Aorta (tissue), 5 donors: ENCODE measurements at regions not wholly inside any gene's neighbourhood (a gene's known extent, or its start where the extent isn't known, plus 50 kb on each side); places are given as distances from the start of the nearest gene placed in this dataset.

Experiments
- ATAC-seq: fragments of 200-7000 bp; cut with Tn5 transposase; one replicate; pipeline ENCODE4 v1.9.1; 2022; ENCODE audit warnings: moderate library complexity; ENCODE audit not compliant: low FRiP score
- DNase-seq, 2 donors: peaks; one replicate each; pipeline ENCODE4 v3.0.0-alpha.2; 2020
- H3K27ac ChIP-seq, 2 donors: one replicate each; pipeline ENCODE4 v1.5.1; 2013; ENCODE audit warnings: low read length in 2 of 2, mild to moderate bottlenecking in 2 of 2, moderate library complexity in 2 of 2, control low read depth in 1 of 2, inconsistent platforms in 1 of 2, low read depth in 1 of 2
- H3K27me3 ChIP-seq, 2 donors: one replicate each; pipeline ENCODE4 v1.6.1; 2013; ENCODE audit warnings: control low read depth in 1 of 2, low read length in 1 of 2, mild to moderate bottlenecking in 1 of 2, moderate library complexity in 1 of 2; ENCODE audit not compliant: insufficient read depth in 2 of 2, control insufficient read depth in 1 of 2
- H3K36me3 ChIP-seq, 2 donors: one replicate each; pipeline ENCODE4 v1.6.1; 2013; ENCODE audit warnings: control low read depth in 1 of 2, low read length in 1 of 2, mild to moderate bottlenecking in 1 of 2; ENCODE audit not compliant: insufficient read depth in 2 of 2, control insufficient read depth in 1 of 2
- H3K4me1 ChIP-seq, 2 donors: one replicate each; pipeline ENCODE4 v1.6.1; 2013; ENCODE audit warnings: low read length in 2 of 2, control low read depth in 1 of 2, mild to moderate bottlenecking in 1 of 2, moderate library complexity in 1 of 2; ENCODE audit not compliant: insufficient read depth in 2 of 2, control insufficient read depth in 1 of 2
- H3K4me3 ChIP-seq, 2 donors: one replicate each; pipeline ENCODE4 v1.5.1; 2013; ENCODE audit warnings: low read length in 2 of 2, control low read depth in 1 of 2, mild to moderate bottlenecking in 1 of 2
- H3K9me3 ChIP-seq: one replicate; pipeline ENCODE4 v1.6.1; 2013; ENCODE audit warnings: mild to moderate bottlenecking, low read length; ENCODE audit not compliant: control insufficient read depth
- WGBS, 2 donors: extraction: QIAGEN DNeasy Blood & Tissue Kit; methylation state at CpG; one replicate each; pipeline ENCODE4 v1.1.7; 2013; 5-methylcytosine and 5-hydroxymethylcytosine counted together
- intact Hi-C, 2 donors: fragments of 100-400 bp; cut with DNase I; formaldehyde crosslinking; loops; one replicate each; pipeline versions ENCODE4 v1.14.2 to v1.15.0; 2022
- donor health status: healthy with polysubstance abuse.
- donor health status: Bipolar disorder and iron deficiency.
- donor health status: DM: no; HTN: no; CAD: no.
- donor health status: DM: no; HTN: no; CAD: no.
- donor health status: DM: yes; HTN: yes; CAD: no.

DNA sequence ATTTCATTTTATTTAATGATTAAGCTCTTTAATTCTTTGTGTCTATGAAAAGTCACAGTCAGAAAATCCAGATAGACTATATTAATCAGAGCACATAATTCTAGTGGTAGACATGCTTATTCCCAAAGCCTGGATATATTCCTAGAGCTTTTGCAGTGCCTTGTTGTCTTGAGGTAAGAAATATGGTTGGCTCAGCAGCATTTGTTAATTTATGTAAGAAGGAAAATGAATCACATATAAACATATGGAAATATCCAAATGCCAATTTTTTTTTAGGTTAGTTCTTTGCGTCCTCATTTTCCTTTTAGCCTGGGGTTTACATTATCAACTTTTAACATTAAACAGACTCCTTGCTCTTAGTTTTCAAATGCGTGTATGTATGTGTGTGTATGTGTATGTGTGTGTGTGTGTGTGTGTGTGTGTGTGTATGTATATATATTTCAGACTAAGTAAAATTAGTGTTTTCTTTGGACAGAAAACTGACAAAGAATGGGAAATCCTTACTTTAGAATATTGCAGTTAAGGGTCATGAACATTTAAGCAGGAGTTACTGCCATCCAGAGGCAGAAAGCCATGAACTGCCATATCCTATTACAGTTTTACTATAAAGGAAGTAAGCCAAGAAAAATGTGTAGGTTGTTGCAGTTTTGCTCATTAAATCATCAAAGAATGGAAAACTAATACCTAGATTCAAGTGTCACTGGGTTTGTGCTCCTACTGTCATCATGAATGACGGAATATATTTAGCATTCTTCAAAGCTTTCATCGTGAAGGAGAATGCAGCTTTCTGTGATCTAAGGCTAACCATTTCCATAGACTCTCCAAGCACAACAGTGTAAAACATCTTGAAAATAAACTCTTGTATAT is 477.1 kb upstream of the NR5A2 start:
- intact Hi-C loops = no loop called here
- no peak for ATAC-seq
- no peaks in the 10 kb centered on the region for H3K9me3 ChIP-seq
- no peaks in the 10 kb centered on the region for H3K27me3 ChIP-seq
- H3K36me3 ChIP-seq = no peaks in the 10 kb centered on the region
- H3K27ac ChIP-seq = no peak overlapping the region
- 35 to 38% methylated on average over 4 of the region's 4 CpGs for WGBS, 2 donors
- H3K4me3 ChIP-seq = no peak overlapping the region
- H3K4me1 ChIP-seq = no peaks in the 10 kb centered on the region
- no peak for DNase-seq

DNA sequence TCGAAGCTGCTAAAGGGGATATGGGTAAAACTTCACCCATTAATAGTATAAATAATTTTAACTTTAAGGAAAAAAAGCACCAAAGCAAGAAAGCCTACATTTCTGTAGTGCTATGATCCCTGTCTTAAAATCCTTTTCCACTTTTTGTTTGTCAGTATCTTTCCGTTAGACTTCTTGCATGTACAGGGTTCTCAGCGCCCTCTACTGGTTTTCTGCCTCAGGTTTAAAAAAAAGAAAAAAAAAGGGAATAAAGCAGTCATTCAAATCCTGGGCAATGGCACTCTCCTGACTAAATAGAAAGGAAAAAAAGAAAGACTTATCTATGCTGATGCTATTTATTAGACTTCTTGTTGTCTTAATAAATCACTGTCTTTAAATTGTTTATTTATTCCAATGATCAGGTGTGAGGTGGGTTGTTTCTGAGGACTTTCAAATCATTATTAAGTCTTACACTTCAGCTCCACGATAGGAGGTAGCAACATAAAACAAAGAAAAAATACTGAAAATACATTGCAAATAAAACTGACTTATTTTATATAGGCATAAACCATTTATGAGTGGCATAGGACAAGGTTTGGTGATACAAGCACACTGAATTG is 475.4 kb upstream of the NR5A2 start:
- DNase-seq = no peak
- intact Hi-C loops = no loop called here
- Histone ChIP-seq H3K27me3 (no peaks in the 10 kb centered on the region), H3K4me3 (no peak overlapping the region), H3K36me3 (no peaks in the 10 kb centered on the region), H3K4me1 (no peaks in the 10 kb centered on the region), H3K27ac (no peak overlapping the region), H3K9me3 (no peaks in the 10 kb centered on the region)
- WGBS, 2 donors = 39 to 40% methylated on average over 4 of the region's 4 CpGs
- ATAC-seq = no peak

DNA sequence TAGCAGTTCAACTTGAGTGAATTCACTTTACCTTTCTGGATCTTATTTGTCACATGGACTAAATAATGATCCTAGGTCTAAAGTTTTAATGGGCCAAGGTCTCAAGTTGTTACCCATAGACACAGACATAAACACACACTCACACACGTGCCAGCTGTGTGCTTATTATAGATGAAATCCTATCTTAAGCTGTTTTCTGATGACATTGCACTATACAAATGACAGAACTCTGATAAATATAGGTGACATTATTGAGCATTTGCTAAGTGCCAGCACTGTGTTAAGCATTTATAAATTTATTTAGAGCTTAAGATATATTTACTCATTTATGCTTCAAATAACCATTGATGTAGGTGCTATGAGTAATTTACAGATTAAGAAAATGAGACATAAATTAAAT is 474.4 kb upstream of the NR5A2 start:
- 56 to 63% methylated on average over 1 of the region's 1 CpG for WGBS, 2 donors

DNA sequence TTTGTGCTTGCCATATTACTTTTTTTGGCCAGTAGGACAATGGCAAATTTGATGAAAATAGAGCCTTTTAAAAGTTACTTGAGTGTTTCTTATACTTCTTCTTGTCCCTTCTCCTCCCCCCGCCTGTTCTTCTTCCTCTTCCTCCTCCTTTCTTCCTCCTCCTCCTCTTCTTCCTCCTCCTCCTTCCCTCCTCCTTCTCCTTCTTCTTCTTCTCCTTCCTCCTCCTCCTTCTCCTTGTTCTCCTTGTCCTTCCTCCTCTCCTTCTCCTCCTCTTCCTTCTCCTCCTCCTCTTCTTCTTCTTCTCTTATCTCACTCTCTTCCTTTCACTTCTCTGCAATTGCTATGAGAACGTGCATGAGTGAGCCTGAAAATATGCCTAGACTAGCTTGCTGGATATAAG is 466.2 kb upstream of the NR5A2 start:
- H3K27ac ChIP-seq = no peak overlapping the region
- no peak for ATAC-seq
- WGBS, 2 donors = 56 to 58% methylated on average over 2 of the region's 2 CpGs
- intact Hi-C loops = no loop called here
- no peak overlapping the region for H3K4me3 ChIP-seq
- no peaks in the 10 kb centered on the region for H3K36me3 ChIP-seq
- no peaks in the 10 kb centered on the region for H3K4me1 ChIP-seq
- no peaks in the 10 kb centered on the region for H3K27me3 ChIP-seq
- H3K9me3 ChIP-seq = no peaks in the 10 kb centered on the region
- DNase-seq = no peak

More for the DNA sequence above, 474.4 kb upstream of the NR5A2 start:
- no peak overlapping the region for H3K4me3 ChIP-seq
- H3K36me3 ChIP-seq = no peaks in the 10 kb centered on the region
- H3K27me3 ChIP-seq = no peaks in the 10 kb centered on the region
- ATAC-seq (no peak), DNase-seq (no peak)
- H3K4me1 ChIP-seq = no peaks in the 10 kb centered on the region
- no peaks in the 10 kb centered on the region for H3K9me3 ChIP-seq
- intact Hi-C loops = no loop called here
- H3K27ac ChIP-seq = no peak overlapping the region

DNA sequence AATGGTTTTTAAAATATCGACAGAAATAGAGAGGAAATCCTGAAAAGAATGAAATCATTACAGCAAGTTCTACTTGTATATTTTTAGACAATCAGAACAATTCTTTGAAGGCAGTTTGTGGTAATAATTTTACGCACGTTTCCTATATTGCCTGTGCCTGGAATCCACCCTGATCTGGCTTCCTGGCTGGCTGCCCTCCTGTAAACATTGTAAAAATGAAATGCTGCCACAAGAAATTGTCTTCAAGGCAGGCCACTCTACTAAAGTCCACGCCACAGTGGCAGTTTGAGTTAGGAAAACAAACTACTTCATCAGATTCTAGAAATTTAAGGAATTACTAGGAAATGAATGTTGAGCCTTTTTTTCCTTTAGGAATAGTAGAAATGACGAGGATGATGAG is 454.5 kb upstream of the NR5A2 start:
- Histone ChIP-seq H3K4me3 (no peak overlapping the region), H3K36me3 (no peaks in the 10 kb centered on the region), H3K4me1 (no peaks in the 10 kb centered on the region), H3K9me3 (no peaks in the 10 kb centered on the region), H3K27ac (no peak overlapping the region), H3K27me3 (no peaks in the 10 kb centered on the region)
- DNase-seq (no peak), ATAC-seq (no peak)
- intact Hi-C loops = no loop called here
- 5 to 10% methylated on average over 5 of the region's 5 CpGs for whole genome bisulfite sequencing, 2 donors

DNA sequence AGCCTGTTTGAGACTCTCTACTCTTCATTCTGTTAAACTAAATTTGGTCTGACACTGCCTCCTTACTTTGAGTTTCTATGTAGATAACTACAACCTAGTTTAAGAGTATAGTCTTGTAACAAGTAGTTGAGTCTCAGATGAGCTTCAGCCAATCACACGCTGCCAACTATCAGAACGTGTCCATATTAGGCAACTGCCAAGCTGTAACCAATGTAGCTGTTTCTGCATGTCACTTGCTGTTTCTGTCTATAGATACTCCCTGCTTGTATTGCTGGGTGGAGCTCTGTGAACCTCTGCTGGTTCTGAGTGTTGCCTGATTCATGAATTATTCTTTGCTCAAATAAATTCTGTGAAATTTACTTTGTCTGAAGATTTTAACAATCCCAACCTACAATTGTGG is 452.6 kb upstream of the NR5A2 start:
- intact Hi-C loops = no loop called here
- WGBS, 2 donors = 72 to 75% methylated on average over 2 of the region's 2 CpGs
- ATAC-seq (no peak), DNase-seq (no peak)
- no peak overlapping the region for H3K27ac ChIP-seq
- no peaks in the 10 kb centered on the region for H3K4me1 ChIP-seq
- no peaks in the 10 kb centered on the region for H3K27me3 ChIP-seq
- no peaks in the 10 kb centered on the region for H3K9me3 ChIP-seq
- no peak overlapping the region for H3K4me3 ChIP-seq
- no peaks in the 10 kb centered on the region for H3K36me3 ChIP-seq

DNA sequence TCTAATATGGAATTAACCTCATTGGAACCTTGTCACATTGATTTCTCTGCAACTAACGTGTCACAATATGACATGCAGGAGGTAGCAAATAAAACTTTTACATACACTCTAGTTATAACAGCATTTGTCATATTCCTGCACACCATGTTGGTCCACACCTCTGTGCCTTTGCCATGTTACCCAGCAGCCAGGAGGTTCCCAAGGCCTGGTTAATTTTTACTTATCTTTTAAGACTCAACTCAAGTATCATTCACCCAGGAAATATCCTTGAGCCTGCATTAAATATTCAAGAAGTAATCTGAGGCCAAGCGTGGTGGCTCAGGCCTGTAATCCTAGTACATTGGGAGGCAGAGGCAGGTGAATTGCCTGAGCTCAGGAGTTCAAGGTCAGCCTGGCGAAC is 447.2 kb upstream of the NR5A2 start:
- DNase-seq = no peak
- 91 to 94% methylated on average over 3 of the region's 3 CpGs for WGBS, 2 donors
- no peaks in the 10 kb centered on the region for H3K27me3 ChIP-seq
- intact Hi-C loops = no loop called here
- no peaks in the 10 kb centered on the region for H3K36me3 ChIP-seq
- no peak for ATAC-seq
- H3K4me1 ChIP-seq = no peaks in the 10 kb centered on the region
- H3K27ac ChIP-seq = no peak overlapping the region
- no peaks in the 10 kb centered on the region for H3K9me3 ChIP-seq
- H3K4me3 ChIP-seq = no peak overlapping the region

DNA sequence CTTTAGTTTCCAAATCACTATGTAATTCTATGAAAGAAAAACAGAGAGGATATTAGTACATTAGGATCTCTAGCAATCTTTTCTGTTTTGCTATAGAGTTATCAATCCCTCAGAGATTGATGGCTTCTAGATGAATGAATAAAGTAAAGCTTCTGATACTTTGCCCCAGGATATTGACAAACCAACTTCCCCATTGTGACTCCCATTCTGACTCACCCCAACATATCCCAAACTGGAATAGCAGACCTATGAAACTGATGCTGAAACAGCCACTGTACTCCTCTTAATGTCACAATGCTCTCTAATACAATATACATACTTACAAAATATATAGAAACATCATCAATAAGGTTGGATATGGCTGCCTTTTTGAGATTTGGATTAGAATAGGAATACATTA is 442.1 kb upstream of the NR5A2 start:
- no peak overlapping the region for H3K27ac ChIP-seq
- no peaks in the 10 kb centered on the region for H3K9me3 ChIP-seq
- no peak for ATAC-seq
- no peak for DNase-seq
- no peaks in the 10 kb centered on the region for H3K36me3 ChIP-seq
- no peaks in the 10 kb centered on the region for H3K27me3 ChIP-seq
- no peak overlapping the region for H3K4me3 ChIP-seq
- no peaks in the 10 kb centered on the region for H3K4me1 ChIP-seq
- intact Hi-C loops = no loop called here

DNA sequence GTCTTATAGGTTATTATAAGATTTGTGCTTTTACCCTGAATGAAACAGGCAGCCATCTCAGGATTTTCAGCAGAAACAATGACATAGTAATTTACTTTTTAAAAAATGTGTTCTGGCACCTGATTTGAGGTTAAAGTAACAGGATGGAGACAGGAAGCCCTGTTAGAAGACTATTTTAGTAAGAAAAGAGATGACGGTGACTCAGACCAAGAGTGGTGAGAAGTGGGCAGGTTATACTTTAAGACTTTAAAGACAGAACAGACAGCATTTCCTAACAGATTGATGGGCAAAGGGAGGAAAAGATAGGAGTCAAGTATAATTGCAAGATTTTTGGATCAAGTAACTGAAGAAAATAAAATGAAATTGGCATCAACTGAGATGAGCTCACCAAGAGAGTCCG is 436.8 kb upstream of the NR5A2 start:
- intact Hi-C loops = no loop called here
- 44 to 51% methylated on average over 2 of the region's 2 CpGs for WGBS, 2 donors
- ATAC-seq (no peak), DNase-seq (no peak)
- Histone ChIP-seq H3K4me3 (no peak overlapping the region), H3K36me3 (no peaks in the 10 kb centered on the region), H3K4me1 (no peaks in the 10 kb centered on the region), H3K9me3 (no peaks in the 10 kb centered on the region), H3K27ac (no peak overlapping the region), H3K27me3 (no peaks in the 10 kb centered on the region)
